Astrocyte (in vitro differentiated cells and primary cell): ENCODE measurements at regions not wholly inside any gene's neighbourhood (a gene's known extent, or its start where the extent isn't known, plus 50 kb on each side); places are given as distances from the start of the nearest gene placed in this dataset.
A peak's percentile ranks its signal among the peaks of the same experiment; 100 is the strongest.

Experiments
- DNase-seq: peaks from one replicate; pipeline ENCODE4 v3.0.0-alpha.2; 2010; ENCODE audit warnings: low read depth
- FAIRE-seq: peaks from 2 replicates; lab custom pipeline; 2011; peaks lifted over from hg19 to GRCh38; lab: Jason Lieb, UNC
- H2AFZ ChIP-seq: 2 replicates; pipeline ENCODE4 v1.6.0; 2012; ENCODE audit warnings: low read depth, low read length, inconsistent platforms
- H3K27ac ChIP-seq: 2 replicates; pipeline ENCODE4 v1.5.1; 2011; ENCODE audit warnings: low read depth, low read length, inconsistent platforms
- H3K27me3 ChIP-seq: 2 replicates; pipeline ENCODE4 v1.6.0; 2011; ENCODE audit warnings: low read length, inconsistent platforms; ENCODE audit not compliant: insufficient read depth
- H3K36me3 ChIP-seq: 2 replicates; pipeline ENCODE4 v1.5.1; 2011; ENCODE audit warnings: low read length, inconsistent platforms; ENCODE audit not compliant: insufficient read depth
- H3K4me1 ChIP-seq: 2 replicates; pipeline ENCODE4 v1.5.1; 2011; ENCODE audit warnings: low read length, inconsistent platforms; ENCODE audit not compliant: insufficient read depth
- H3K4me2 ChIP-seq: 2 replicates; pipeline ENCODE4 v1.6.0; 2012; ENCODE audit warnings: low read length, inconsistent platforms
- H3K4me3 ChIP-seq: 2 replicates; pipeline ENCODE4 v1.5.1; 2011; ENCODE audit warnings: low read depth, mild to moderate bottlenecking, low read length, inconsistent platforms; ENCODE audit not compliant: insufficient read depth
- H3K79me2 ChIP-seq: 2 replicates; pipeline ENCODE4 v1.6.0; 2012; ENCODE audit warnings: mild to moderate bottlenecking, low read length, inconsistent platforms; ENCODE audit not compliant: insufficient read depth
- H3K9ac ChIP-seq: 2 replicates; pipeline ENCODE4 v1.6.0; 2012; ENCODE audit warnings: mild to moderate bottlenecking, low read length, inconsistent platforms
- H3K9me3 ChIP-seq: 2 replicates; pipeline ENCODE4 v1.5.1; 2012; ENCODE audit warnings: low read depth, mild to moderate bottlenecking, low read length, inconsistent platforms; ENCODE audit not compliant: insufficient read depth
- H4K20me1 ChIP-seq: 2 replicates; pipeline ENCODE4 v1.6.0; 2012; ENCODE audit warnings: low read length, inconsistent platforms; ENCODE audit not compliant: insufficient read depth
- H3K27ac Mint-ChIP-seq: one replicate; pipeline ENCODE4 v1.8.0; 2021; ENCODE audit warnings: mild to moderate bottlenecking, mixed read lengths; ENCODE audit not compliant: unreplicated experiment
- H3K27me3 Mint-ChIP-seq: one replicate; pipeline ENCODE4 v1.8.0; 2021; ENCODE audit warnings: low read depth, mixed read lengths; ENCODE audit not compliant: unreplicated experiment
- H3K36me3 Mint-ChIP-seq: one replicate; pipeline ENCODE4 v1.8.0; 2021; ENCODE audit warnings: low read depth, mixed read lengths; ENCODE audit not compliant: unreplicated experiment
- H3K4me1 Mint-ChIP-seq: one replicate; pipeline ENCODE4 v1.8.0; 2021; ENCODE audit warnings: low read depth, mixed read lengths; ENCODE audit not compliant: unreplicated experiment
- H3K4me3 Mint-ChIP-seq: one replicate; pipeline ENCODE4 v1.8.0; 2021; ENCODE audit warnings: mild to moderate bottlenecking, moderate library complexity, mixed read lengths; ENCODE audit not compliant: unreplicated experiment
- H3K9me3 Mint-ChIP-seq: one replicate; pipeline ENCODE4 v1.8.0; 2021; ENCODE audit warnings: mild to moderate bottlenecking, mixed read lengths; ENCODE audit not compliant: unreplicated experiment
- EZH2 ChIP-seq: IDR thresholded peaks from 2 replicates; pipeline ENCODE4 v1.6.1; 2012; ENCODE audit warnings: mild to moderate bottlenecking, low read length, inconsistent platforms; ENCODE audit not compliant: insufficient read depth
- TF ChIP-seq, protein P1 (sequence below): IDR thresholded peaks from 2 replicates; pipeline ENCODE4 v1.5.1; 2011; ENCODE audit warnings: low read depth, mild to moderate bottlenecking, inconsistent platforms, low read length, moderate library complexity; ENCODE audit not compliant: insufficient read depth

DNA sequence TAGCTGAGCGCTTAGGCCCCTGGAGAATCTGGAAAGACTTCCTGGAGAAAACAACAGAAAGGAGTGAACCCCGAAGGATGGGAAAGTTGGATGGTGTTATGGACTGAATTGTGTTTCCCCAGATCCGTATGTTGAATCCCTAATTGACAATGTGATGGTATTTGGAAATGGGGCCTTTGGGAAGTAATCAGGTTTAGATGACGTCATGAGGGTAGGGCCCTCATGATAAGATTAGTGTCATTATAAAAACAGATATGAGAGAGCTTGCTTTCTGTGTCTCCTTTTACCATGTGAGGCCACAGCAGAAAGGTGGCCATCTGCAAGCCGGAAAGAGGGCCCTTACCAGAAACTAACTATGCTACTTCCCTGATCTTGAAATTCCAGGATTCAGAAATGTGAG is 159.5 kb downstream of the QDPR start:
- Histone ChIP-seq H3K27ac (no peak overlapping the region), H3K9me3 (no peaks in the 10 kb centered on the region), H3K79me2 (no peaks in the 10 kb centered on the region), H3K9ac (no peak overlapping the region), H3K36me3 (no peaks in the 10 kb centered on the region), H2AFZ (no peak overlapping the region), H3K4me3 (no peak overlapping the region), H3K4me1 (no peaks in the 10 kb centered on the region), H3K27me3 (peaks cover 4% of the 10 kb centered on the region), H4K20me1 (no peaks in the 10 kb centered on the region), H3K4me2 (no peak overlapping the region)
- H3K4me3 Mint-ChIP-seq: no peak overlapping the region
- DNase-seq (no peak), FAIRE-seq (no peak)
- H3K4me1 Mint-ChIP-seq: no peaks in the 10 kb centered on the region
- no peak for TF ChIP-seq EZH2
- TF ChIP-seq, protein P1, sequence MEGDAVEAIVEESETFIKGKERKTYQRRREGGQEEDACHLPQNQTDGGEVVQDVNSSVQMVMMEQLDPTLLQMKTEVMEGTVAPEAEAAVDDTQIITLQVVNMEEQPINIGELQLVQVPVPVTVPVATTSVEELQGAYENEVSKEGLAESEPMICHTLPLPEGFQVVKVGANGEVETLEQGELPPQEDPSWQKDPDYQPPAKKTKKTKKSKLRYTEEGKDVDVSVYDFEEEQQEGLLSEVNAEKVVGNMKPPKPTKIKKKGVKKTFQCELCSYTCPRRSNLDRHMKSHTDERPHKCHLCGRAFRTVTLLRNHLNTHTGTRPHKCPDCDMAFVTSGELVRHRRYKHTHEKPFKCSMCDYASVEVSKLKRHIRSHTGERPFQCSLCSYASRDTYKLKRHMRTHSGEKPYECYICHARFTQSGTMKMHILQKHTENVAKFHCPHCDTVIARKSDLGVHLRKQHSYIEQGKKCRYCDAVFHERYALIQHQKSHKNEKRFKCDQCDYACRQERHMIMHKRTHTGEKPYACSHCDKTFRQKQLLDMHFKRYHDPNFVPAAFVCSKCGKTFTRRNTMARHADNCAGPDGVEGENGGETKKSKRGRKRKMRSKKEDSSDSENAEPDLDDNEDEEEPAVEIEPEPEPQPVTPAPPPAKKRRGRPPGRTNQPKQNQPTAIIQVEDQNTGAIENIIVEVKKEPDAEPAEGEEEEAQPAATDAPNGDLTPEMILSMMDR: no peak
- H3K27ac Mint-ChIP-seq: no peak overlapping the region
- no peaks in the 10 kb centered on the region for H3K36me3 Mint-ChIP-seq
- peaks cover 7% of the 10 kb centered on the region for H3K9me3 Mint-ChIP-seq
- no peaks in the 10 kb centered on the region for H3K27me3 Mint-ChIP-seq

DNA sequence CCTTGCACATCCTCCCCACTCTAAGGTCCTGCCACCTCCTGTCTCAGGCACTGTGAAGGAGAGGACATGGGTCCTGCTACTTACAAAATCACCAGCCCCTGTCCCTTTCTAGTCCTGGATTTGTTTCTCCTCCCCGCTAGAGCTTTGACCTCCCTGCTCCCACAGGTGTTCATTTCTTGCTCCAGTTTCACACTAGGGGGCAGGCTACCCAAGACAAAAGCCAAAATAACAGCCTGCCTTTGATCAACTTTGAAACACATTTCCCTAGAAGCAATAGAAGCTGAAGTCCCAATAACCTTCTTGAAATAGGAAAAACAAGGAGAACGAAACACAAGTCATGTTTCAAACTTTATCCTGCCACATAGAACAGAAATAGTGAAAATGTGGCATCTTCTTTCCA is 164.4 kb downstream of the QDPR start:
- Mint-ChIP-seq H3K4me1 (no peaks in the 10 kb centered on the region), H3K27me3 (no peaks in the 10 kb centered on the region), H3K4me3 (no peak overlapping the region), H3K27ac (no peak overlapping the region), H3K36me3 (no peaks in the 10 kb centered on the region), H3K9me3 (peaks cover 2% of the 10 kb centered on the region)
- no peaks in the 10 kb centered on the region for H3K4me1 ChIP-seq
- no peak overlapping the region for H3K4me3 ChIP-seq
- H3K9ac ChIP-seq: no peak overlapping the region
- H3K36me3 ChIP-seq: no peaks in the 10 kb centered on the region
- no peak overlapping the region for H3K27ac ChIP-seq
- no peak overlapping the region for H3K4me2 ChIP-seq
- DNase-seq (no peak), FAIRE-seq (no peak)
- no peak overlapping the region for H2AFZ ChIP-seq
- no peaks in the 10 kb centered on the region for H4K20me1 ChIP-seq
- H3K27me3 ChIP-seq: no peaks in the 10 kb centered on the region
- no peaks in the 10 kb centered on the region for H3K79me2 ChIP-seq
- no peaks in the 10 kb centered on the region for H3K9me3 ChIP-seq
- no peak for TF ChIP-seq EZH2
- TF ChIP-seq, protein P1: peak; percentile 39

DNA sequence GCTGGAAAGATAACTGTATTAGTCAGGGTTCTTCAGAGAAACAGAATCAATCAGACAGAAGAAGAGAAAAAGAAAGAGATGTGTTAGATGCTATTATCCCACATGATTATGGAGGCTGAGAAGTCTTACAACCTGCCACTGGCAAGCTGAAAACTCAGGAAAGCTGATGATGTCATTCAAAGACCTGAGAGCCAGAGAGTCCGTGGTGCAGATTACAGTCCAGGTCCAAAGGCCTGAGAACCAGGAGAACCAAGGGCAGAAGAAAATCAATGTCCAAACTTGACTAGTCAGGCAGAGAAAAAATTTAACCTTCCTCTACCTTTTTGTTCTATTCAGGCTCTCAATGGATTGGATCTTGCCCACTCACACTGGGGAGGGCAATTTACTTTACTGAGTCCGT is 172.5 kb downstream of the QDPR start:
- Mint-ChIP-seq H3K4me1 (peaks cover 4% of the 10 kb centered on the region), H3K9me3 (no peaks in the 10 kb centered on the region), H3K36me3 (no peaks in the 10 kb centered on the region), H3K4me3 (no peak overlapping the region), H3K27ac (no peak overlapping the region), H3K27me3 (no peaks in the 10 kb centered on the region)
- Histone ChIP-seq H3K27ac (no peak overlapping the region), H3K4me3 (no peak overlapping the region), H3K36me3 (no peaks in the 10 kb centered on the region), H3K4me2 (no peak overlapping the region), H2AFZ (no peak overlapping the region), H3K9me3 (no peaks in the 10 kb centered on the region), H3K9ac (no peak overlapping the region), H3K27me3 (no peaks in the 10 kb centered on the region), H3K79me2 (no peaks in the 10 kb centered on the region), H4K20me1 (no peaks in the 10 kb centered on the region), H3K4me1 (peaks cover 8% of the 10 kb centered on the region)
- FAIRE-seq: no peak
- TF ChIP-seq, protein P1: no peak
- TF ChIP-seq EZH2: no peak
- no peak for DNase-seq
